ENCODE measurements at regions not wholly inside any gene's neighbourhood (a gene's known extent, or its start where the extent isn't known, plus 50 kb on each side); places are given as distances from the start of the nearest gene placed in this dataset.

- no peak overlapping the region for H3K27ac ChIP-seq
- TF ChIP-seq ZFX (IDR thresholded peaks at IDR 0.05; ENCODE audit: borderline replicate concordance) (no peak), CTCF (IDR thresholded peaks at IDR 0.05) (no peak)
Measured at GRCh38 chr5:29822521-29822920, 1371.0 kb upstream of the CDH6 start.

- H3K27ac ChIP-seq, result no peak overlapping the region
- TF ChIP-seq ZFX (IDR thresholded peaks at IDR 0.05; ENCODE audit: borderline replicate concordance) (no peak), CTCF (IDR thresholded peaks at IDR 0.05) (peak; percentile 41)
Measured at GRCh38 chr5:29811914-29812679, 1381.4 kb upstream of the CDH6 start.

- TF ChIP-seq ZFX (IDR thresholded peaks at IDR 0.05; ENCODE audit: borderline replicate concordance) (no peak), CTCF (IDR thresholded peaks at IDR 0.05) (no peak)
- no peak overlapping the region for H3K27ac ChIP-seq
Measured at GRCh38 chr5:29805804-29806203, 1387.7 kb upstream of the CDH6 start.

GRCh38 chr5:29800752-29801151 lies 1392.7 kb upstream of the CDH6 start:
- no peak overlapping the region for H3K27ac ChIP-seq
- TF ChIP-seq ZFX (IDR thresholded peaks at IDR 0.05; ENCODE audit: borderline replicate concordance), result no peak
- TF ChIP-seq CTCF (IDR thresholded peaks at IDR 0.05), result no peak

- TF ChIP-seq CTCF (IDR thresholded peaks at IDR 0.05), result no peak
- TF ChIP-seq ZFX (IDR thresholded peaks at IDR 0.05; ENCODE audit: borderline replicate concordance), result no peak
- no peak overlapping the region; the same call in 1 of the 2 replicates for H3K27ac ChIP-seq
Measured at GRCh38 chr5:29796013-29796412, 1397.5 kb upstream of the CDH6 start.

- H3K27ac ChIP-seq, result no peak overlapping the region
- TF ChIP-seq ZFX (IDR thresholded peaks at IDR 0.05; ENCODE audit: borderline replicate concordance) (no peak), CTCF (IDR thresholded peaks at IDR 0.05) (no peak)
Measured at GRCh38 chr5:29795096-29795652, 1398.3 kb upstream of the CDH6 start.

- TF ChIP-seq CTCF (IDR thresholded peaks at IDR 0.05) (no peak), ZFX (IDR thresholded peaks at IDR 0.05; ENCODE audit: borderline replicate concordance) (no peak)
- no peak overlapping the region for H3K27ac ChIP-seq
Measured at GRCh38 chr5:29794141-29794787, 1399.2 kb upstream of the CDH6 start.
